ENCODE measurements at regions not wholly inside any gene's neighbourhood (a gene's known extent, or its start where the extent isn't known, plus 50 kb on each side); places are given as distances from the start of the nearest gene placed in this dataset.

DNA sequence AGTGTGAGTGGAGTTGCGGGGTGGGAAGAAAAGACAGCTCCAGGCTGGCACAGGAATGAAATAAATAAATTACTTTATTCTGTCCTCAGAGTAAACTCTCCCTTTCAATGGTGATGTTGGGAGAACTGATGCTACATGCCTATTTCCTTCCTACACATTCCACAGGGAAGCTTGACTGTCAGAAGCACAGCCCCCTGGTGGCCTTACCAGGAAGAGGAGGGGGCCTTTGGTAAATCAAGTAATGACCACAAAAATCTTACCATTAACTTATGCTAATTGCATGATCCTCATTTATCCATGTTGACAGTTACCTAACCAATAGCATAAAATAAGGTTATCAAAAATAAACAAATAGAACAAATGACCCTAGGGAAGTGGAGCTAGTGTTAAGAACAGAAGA, 605.0 kb upstream of the PKN2 start:
- intact Hi-C loops (cut with DNase I; ENCODE audit: low total_unique reads): no loop called here
- TF ChIP-seq POLR2A (IDR thresholded peaks at IDR 0.05): no peak
- TF ChIP-seq, protein P1, sequence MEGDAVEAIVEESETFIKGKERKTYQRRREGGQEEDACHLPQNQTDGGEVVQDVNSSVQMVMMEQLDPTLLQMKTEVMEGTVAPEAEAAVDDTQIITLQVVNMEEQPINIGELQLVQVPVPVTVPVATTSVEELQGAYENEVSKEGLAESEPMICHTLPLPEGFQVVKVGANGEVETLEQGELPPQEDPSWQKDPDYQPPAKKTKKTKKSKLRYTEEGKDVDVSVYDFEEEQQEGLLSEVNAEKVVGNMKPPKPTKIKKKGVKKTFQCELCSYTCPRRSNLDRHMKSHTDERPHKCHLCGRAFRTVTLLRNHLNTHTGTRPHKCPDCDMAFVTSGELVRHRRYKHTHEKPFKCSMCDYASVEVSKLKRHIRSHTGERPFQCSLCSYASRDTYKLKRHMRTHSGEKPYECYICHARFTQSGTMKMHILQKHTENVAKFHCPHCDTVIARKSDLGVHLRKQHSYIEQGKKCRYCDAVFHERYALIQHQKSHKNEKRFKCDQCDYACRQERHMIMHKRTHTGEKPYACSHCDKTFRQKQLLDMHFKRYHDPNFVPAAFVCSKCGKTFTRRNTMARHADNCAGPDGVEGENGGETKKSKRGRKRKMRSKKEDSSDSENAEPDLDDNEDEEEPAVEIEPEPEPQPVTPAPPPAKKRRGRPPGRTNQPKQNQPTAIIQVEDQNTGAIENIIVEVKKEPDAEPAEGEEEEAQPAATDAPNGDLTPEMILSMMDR (IDR thresholded peaks at IDR 0.05): no peak
- H3K4me3 ChIP-seq (ENCODE audit: low read depth, poor library complexity, severe bottlenecking): no peak overlapping the region
- WGBS, 2 donors: 91 to 100% methylated on average over 1 of the region's 1 CpG
- DNase-seq (ENCODE audit: low spot score in 2 of 2): no peak

DNA sequence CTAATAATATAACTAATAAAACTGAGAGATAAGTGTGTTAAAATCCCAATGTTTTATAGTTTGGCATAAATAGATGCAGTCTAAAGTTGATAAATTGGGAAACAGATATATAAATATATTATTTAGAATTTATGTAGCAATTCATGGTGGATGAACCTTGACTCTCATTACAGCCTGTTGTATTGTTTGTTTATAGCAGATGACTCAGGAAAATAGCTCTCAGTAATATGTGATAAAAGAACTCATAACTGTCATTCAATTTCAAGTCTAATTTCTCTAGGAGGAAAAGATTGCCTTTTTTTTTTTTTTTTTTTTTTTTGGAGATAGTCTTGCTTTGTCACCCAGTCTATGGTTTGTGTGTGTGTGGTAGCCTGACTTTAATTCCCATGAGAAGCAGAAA, 603.2 kb upstream of the PKN2 start:
- H3K4me3 ChIP-seq (ENCODE audit: low read depth, poor library complexity, severe bottlenecking): no peak overlapping the region
- no peak for DNase-seq (ENCODE audit: low spot score in 2 of 2)
- intact Hi-C loops (cut with DNase I; ENCODE audit: low total_unique reads): no loop called here
- no peak for TF ChIP-seq POLR2A (IDR thresholded peaks at IDR 0.05)
- TF ChIP-seq, protein P1 (IDR thresholded peaks at IDR 0.05): no peak

DNA sequence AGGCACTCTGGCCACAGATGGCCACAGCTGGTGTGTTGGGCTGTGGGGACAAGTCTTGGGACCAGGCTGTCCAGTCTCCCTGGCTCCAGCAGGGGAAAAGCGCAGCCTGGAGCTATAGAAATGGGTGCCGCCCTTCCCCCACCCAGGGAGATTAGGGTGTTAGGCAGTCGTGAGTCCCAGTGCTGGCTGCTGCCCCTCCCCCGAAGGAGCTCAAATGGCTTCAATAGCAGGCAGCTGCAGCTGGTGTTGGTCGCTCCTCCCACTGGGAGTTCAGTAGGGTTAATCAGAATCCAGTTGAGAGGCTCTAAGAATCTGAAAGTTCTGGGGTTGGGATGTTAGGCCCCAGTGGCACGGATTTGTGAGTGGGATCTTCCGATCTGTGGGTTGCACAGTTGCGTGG, 595.6 kb upstream of the PKN2 start:
- WGBS, 2 donors: 82 to 93% methylated on average over 8 of the region's 8 CpGs

DNA sequence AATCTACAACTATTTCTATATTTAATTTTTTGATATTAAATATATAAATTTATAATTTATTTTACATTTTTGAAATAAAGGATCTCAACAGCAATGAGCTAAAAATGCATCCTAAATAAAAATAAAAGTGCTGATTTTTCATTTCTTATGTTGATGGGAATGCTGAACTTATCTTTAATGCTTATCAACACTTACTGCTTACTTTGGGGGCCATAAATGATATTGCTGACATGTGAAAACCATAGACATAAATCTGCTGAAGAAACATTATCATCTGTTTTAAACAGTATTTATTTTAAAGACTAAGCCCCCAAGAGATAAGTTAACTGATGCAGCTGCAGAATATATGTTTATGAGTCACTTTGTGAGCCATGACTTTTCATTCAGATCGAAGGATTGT, 594.1 kb upstream of the PKN2 start:
- 0 to 2% methylated on average over 1 of the region's 1 CpG for WGBS, 2 donors
- no peak overlapping the region for H3K4me3 ChIP-seq (ENCODE audit: low read depth, poor library complexity, severe bottlenecking)
- no peak for DNase-seq (ENCODE audit: low spot score in 2 of 2)
- intact Hi-C loops (cut with DNase I; ENCODE audit: low total_unique reads): no loop called here
- no peak for TF ChIP-seq POLR2A (IDR thresholded peaks at IDR 0.05)
- TF ChIP-seq, protein P1 (IDR thresholded peaks at IDR 0.05): no peak

More for the DNA sequence above, 595.6 kb upstream of the PKN2 start:
- intact Hi-C loops (cut with DNase I; ENCODE audit: low total_unique reads): no loop called here
- TF ChIP-seq, protein P1 (IDR thresholded peaks at IDR 0.05): no peak
- TF ChIP-seq POLR2A (IDR thresholded peaks at IDR 0.05): no peak
- DNase-seq (ENCODE audit: low spot score in 2 of 2): no peak
- no peak overlapping the region for H3K4me3 ChIP-seq (ENCODE audit: low read depth, poor library complexity, severe bottlenecking)

DNA sequence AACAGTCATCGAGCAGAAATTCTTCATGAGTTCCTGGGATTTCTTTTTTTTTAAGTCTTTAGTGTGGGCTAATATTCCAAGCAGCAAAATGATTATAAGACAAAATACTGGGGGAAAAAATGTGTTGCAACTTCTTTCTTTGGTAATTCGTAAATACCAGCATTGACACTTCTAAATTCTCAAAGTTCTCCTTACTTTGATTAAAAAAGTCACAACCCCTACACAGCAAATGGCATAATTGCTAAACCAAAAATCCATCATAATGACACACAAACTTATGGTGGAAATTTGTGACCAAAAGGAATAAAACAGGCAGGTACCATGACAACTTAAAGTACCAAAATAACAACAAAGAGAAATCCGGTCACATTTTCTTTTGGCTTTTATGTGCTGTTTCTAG, 585.2 kb upstream of the PKN2 start:
- WGBS, 2 donors: 57 to 62% methylated on average over 3 of the region's 3 CpGs
- TF ChIP-seq POLR2A (IDR thresholded peaks at IDR 0.05): no peak
- TF ChIP-seq, protein P1 (IDR thresholded peaks at IDR 0.05): no peak
- no peak overlapping the region for H3K4me3 ChIP-seq (ENCODE audit: low read depth, poor library complexity, severe bottlenecking)
- intact Hi-C loops (cut with DNase I; ENCODE audit: low total_unique reads): no loop called here
- no peak for DNase-seq (ENCODE audit: low spot score in 2 of 2)

DNA sequence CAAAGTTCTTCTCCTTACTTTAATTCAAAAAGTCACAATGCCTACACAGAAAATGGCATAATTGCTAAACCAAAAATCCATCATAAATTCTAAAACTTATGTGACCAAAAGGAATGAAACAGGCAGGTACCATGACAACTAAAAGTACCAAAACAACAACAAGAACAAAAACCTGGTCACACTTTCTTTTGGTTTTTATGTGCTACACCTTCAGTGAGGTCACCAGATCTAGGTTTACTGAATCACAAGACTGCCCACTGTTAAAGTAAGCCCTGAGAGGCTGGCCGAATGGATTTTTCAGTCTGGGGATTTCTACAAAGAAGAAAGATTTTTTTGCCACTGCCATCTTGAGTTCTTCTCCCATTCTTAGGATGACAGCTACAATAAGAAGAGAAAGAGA, 583.0 kb upstream of the PKN2 start:
- intact Hi-C loops (cut with DNase I; ENCODE audit: low total_unique reads): no loop called here
- TF ChIP-seq, protein P1 (IDR thresholded peaks at IDR 0.05): no peak
- no peak for TF ChIP-seq POLR2A (IDR thresholded peaks at IDR 0.05)
- 84 to 88% methylated on average over 1 of the region's 1 CpG for WGBS, 2 donors

More for the DNA sequence above, 583.0 kb upstream of the PKN2 start:
- no peak for DNase-seq (ENCODE audit: low spot score in 2 of 2)
- H3K4me3 ChIP-seq (ENCODE audit: low read depth, poor library complexity, severe bottlenecking): no peak overlapping the region

All from lower leg skin (tissue), 4 donors.